G401.6 (cell line): ENCODE measurements at regions not wholly inside any gene's neighbourhood (a gene's known extent, or its start where the extent isn't known, plus 50 kb on each side); places are given as distances from the start of the nearest gene placed in this dataset.

Source experiments
- FAIRE-seq: peaks from 2 replicates; lab custom pipeline; 2012; peaks lifted over from hg19 to GRCh38; lab: Jason Lieb, UNC

DNA sequence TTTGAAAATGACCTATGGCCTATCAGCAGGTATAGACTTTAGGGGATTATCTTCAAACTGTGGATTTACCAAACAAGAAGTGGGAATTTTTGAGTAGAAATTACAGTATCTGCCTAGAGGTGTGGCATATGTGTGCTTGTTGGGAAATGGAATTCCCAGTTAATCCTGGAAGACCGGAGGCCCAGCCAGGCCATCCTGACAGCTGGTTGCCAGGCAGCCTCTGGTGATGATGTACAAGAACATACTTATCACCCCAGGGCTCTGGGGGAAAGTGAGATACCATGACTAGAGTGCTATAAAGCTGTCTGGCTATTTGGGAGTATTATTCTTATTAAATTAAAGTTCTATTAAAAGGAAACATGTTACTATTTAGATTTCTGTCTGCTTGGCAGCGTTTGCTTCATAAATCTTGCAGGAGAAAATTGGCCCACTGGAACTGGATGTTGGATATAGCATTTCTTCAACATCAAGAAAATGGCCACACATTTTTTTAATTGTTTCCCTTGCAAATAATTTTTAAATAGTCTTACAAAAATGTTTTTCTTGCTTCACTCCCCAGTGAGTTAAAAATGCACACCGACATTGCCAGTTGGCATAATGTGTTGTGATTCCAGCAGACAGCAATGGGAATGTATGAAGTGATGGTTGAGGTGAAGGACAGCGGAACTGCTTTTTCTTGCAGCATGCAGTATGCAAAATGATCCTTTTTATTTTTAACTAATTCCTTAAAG, 187.8 kb downstream of the MYLK4 start:
- FAIRE-seq, result no peak

DNA sequence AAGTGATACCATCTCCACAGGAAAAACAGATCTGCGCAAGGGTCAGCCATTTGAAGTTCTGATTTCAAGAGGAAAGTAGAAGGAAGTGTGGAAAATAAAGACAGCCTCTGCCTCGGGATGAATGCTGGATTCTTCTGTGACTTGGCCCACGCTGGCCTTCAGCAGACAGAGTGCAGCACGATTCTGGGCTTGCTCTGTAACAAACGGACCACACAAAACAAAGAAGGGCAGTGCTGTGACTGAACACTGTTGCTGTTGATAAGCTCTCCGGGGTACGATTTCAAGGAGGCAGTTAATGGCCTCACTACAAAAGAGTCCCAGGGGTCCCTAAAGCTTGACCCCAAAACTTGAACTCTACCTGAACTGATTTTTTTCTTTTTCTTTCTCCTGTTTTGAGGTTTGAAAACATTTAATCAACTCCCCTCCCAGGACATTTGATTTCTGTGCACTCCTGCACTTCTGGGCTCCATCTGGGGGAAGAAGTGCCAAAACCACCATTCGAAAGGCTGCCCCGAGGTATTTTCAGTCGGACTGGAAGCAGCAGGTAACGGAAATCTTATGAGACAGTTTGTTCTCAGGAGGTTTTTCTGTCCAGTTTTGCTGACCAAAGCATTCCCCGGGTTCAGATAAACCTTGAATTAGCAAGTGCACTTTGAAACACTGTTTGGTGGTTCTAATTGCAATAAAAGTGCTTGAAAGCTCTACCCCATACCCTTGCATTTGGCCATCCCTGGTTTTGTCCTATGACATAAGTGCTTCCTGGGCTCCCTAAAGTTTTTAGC, 189.6 kb downstream of the MYLK4 start:
- FAIRE-seq, result no peak

GRCh38 chr6:2560140-2560818, 190.4 kb downstream of the MYLK4 start:
- no peak for FAIRE-seq

GRCh38 chr6:2558861-2559801, 191.6 kb downstream of the MYLK4 start:
- FAIRE-seq, result no peak

DNA sequence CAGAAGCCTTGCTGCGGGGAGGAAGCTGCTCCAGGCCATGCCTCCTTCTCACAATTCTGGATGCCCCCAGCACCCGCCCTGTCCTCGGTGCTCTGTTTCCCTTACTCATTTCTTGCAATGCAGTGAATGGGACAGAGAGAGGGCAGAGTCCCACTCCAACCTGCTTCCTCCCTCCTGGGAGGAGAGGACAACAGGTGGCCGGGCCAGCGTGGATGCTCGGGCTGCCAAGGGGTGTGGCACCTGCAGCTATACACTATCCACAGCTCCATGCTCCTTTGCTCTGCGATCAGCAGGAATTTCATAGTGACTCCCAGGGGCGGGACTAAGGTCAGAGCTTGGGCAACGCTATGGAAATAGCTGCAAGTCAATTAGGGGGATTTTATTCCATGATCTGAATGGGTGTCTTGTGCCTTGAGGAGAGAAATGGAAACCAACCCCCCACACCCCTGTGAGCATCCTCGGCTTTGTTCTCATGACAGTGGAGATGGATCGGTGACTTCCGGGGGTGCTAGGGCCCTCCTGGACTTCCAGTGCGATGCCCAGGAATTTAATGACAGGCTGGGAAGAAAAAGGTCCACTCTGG, 192.5 kb downstream of the MYLK4 start:
- no peak for FAIRE-seq

- FAIRE-seq, result no peak
Observed at GRCh38 chr6:2557181-2557720, 193.5 kb downstream of the MYLK4 start.

GRCh38 chr6:2556761-2557160, 194.0 kb downstream of the MYLK4 start:
- no peak for FAIRE-seq

GRCh38 chr6:2554651-2555260, 196.0 kb downstream of the MYLK4 start:
- no peak for FAIRE-seq

DNA sequence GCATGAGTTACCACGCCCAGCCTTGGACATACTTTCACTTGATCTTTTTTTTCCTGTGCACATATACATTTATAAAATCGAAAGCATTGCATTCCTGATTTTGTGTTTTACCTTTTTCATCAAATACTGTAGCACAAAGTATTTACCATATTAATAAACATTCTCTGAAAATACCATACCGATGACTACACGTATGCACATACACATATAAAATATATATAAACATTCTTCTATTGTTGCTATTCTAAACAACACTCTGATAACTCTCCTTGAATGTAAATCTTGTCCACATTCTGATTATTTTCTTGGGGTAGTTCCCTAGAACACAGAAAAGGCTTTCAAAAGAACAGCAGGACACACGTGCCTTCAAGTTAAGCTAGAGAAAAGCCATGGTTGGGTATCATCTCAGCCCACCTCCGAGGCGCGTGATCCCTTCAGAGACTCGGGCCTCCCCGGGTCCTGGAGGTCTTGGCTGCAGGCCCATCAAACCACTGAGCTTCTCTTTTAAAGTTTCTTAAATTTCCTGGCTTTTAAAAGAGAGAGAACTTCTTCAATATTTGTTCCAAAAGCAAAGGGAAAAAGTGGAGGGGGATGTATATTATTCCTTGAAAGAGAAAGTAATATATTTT, 198.1 kb downstream of the MYLK4 start:
- FAIRE-seq, result no peak

DNA sequence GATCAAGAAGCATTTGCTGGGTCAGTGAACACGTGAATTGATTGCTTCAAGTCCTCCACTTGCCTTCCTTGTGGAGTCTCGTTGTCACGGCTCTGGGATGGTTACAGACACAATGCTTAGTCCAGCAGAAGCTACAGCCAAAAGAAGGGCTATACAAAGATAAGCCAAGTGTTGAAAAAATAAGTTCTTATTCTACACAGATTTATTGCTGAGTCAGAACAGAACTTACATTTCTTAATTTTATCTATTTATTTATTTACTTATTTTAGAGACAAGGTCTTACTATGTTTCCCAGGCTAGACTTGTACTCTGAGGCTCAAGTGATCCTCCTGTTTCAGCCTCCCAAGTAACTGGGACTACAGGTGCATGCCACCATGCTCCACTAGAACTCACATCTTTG, 199.0 kb downstream of the MYLK4 start:
- FAIRE-seq, result no peak

DNA sequence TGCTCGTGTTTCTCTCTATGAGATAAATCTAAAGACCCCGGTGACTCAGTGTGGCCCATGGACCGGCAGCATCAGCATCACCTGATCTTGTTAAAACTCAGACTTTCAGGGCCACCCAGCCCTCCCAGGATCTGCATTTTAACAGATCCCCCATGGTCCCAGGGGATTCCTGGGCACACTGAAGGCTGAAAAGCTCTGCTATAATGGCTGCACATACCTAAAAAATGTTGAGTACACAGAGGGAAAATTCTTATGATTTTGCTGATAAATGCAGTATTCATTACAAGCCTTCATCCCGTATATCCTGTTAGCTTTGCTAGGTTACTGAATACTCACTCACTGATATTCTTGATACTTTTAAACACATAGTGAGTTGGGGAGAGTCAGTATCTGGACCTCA, 200.5 kb downstream of the MYLK4 start:
- FAIRE-seq, result no peak

DNA sequence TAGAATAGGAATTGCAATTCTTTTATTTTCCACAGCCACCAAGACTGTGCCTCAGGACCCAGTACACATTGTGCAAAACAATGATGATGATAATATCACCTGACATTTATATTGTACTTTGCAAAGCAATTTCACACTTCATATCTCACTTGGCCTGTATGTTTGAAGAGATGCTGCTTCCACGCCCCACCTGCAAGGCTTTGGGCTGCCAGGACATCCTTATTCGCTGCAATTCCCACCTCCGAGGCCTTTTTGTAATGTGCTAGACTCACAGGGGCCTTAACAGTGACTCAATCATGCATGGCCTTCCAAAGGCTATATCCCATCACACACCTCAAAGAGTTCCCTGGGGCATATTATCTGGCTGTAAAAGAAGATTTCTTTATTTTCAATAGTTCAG, 200.9 kb downstream of the MYLK4 start:
- no peak for FAIRE-seq

GRCh38 chr6:2547355-2547754, 203.4 kb downstream of the MYLK4 start:
- no peak for FAIRE-seq

- no peak for FAIRE-seq
Observed at GRCh38 chr6:2546901-2547300, 203.8 kb downstream of the MYLK4 start.

- no peak for FAIRE-seq
Observed at GRCh38 chr6:2545383-2546038, 205.2 kb downstream of the MYLK4 start.

DNA sequence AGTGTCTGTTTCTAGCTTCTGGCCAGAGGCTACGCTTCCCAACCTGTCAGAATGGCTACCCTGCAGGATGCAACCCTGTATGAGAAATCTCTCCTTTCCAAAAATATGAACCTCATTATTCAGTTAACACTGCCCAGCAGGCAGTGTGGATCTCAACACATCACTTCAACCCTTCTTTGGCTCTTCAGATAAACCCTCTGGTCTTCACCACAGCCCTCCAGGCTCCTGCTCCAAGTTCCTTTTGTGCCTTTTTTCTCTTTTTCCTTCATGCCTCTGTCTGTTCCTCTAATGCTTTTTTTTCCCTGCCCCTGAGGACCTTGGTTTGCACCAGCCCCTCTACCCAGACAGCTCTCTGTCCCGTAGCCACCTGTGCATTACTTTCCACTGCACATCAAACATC, 207.4 kb downstream of the MYLK4 start:
- no peak for FAIRE-seq

DNA sequence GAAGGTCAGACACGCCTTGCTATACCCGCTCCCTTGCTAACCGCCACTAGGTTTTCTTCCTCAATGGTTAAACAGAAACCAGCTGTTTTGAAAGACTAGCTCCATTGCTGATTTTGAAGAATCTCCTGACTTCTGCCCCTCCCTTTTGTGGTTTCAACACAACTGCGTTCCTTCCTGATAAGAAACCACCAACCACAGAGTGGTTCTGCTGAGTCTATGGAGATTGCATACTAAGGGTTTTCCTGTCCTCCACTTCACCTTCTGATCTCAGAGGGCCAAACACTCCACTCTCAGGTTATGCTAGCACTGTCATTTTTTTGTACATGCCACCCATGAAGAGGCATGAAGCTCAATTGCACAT, 207.9 kb downstream of the MYLK4 start:
- no peak for FAIRE-seq

DNA sequence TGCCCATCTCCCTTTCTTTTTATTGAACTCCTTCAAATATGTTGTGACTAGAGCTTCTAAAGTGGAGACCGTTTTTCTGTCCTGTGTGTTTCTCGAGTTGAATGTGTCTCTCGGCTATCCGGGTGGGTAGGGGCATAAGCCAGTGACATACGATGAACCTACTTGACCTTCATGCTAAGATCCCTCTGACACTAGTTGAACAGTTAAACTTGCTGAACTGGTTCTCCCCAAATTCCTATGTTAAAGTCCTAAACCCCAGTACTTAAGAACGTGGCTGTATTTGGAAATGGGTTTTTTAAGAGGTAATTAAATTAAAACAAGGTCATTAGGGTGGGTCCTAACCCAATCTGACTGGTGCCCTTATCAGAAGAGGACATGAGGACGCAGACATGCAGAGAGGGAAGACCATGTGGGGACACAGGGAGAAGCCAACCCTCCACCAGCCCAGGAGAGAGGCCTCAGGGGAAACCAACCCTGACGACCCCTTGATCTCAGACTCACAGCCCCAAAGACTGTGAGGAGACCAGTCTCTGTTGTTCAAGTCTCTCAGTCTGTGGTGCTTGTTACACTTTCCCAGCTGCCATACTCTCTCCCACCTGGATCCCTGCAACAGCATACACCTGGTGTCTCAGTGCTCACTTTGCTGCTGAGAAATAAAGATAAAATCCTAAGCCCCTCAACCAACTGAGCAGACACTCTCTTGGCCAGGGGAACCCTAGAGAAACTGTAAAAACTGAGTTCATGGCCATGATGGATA, 208.4 kb downstream of the MYLK4 start:
- FAIRE-seq, result no peak

DNA sequence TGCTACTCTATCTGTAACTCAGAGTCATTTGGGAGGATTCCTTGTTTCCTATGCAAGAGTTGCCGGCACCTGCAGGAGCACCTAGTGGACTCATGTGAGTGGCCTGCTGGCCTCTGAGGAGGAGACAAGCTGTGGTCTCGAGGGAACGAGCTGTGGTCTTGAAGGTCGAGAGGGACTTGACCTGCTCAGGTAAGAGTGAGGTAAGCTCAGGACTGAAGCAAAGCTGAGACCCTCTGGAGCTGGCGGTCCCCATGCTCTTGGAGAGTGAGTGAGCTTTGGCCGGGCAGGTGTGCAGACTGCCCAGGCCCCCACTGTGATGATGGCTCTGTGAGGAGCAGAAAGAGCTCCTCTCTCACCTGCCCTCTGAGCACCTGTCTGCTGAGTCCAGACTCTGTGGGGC, 214.3 kb downstream of the MYLK4 start:
- no peak for FAIRE-seq
